ENCODE measurements at regions not wholly inside any gene's neighbourhood (a gene's known extent, or its start where the extent isn't known, plus 50 kb on each side); places are given as distances from the start of the nearest gene placed in this dataset.

- DNase-seq (ENCODE audit: low read depth in 1 of 2, low spot score in 1 of 2), result no peak
- peaks cover 3% of the 10 kb centered on the region; the same call in 1 of the 3 replicates for H3K4me1 ChIP-seq
- no peak for FAIRE-seq
- H3K4me2 ChIP-seq, result no peak overlapping the region
- H3K9me3 ChIP-seq, result no peaks in the 10 kb centered on the region
- H3K4me3 ChIP-seq, result no peak overlapping the region
- no peak overlapping the region for H3K27ac ChIP-seq
- ATAC-seq, result no peak
- POLR2A ChIA-PET, result no interaction called here
- TF ChIP-seq POLR2AphosphoS2 (conservative IDR thresholded peaks at IDR 0.05; ENCODE audit: low read length) (no peak), KDM5A (IDR thresholded peaks at IDR 0.05) (no peak), USF2 (IDR thresholded peaks at IDR 0.05) (no peak), JUN (IDR thresholded peaks at IDR 0.05) (no peak), BHLHE40 (IDR thresholded peaks at IDR 0.05; ENCODE audit: low read depth, low read length) (no peak), POLR2A (IDR thresholded peaks at IDR 0.05; ENCODE audit: low read length) (no peak), MAFK (IDR thresholded peaks at IDR 0.05; ENCODE audit: partially characterized antibody) (no peak), EHMT2 (IDR thresholded peaks at IDR 0.05; ENCODE audit: low read depth) (no peak), ZNF302 (CRISPR knock-in tag; IDR thresholded peaks at IDR 0.05) (no peak), CBX8 (IDR thresholded peaks at IDR 0.05) (no peak), HDAC2 (IDR thresholded peaks at IDR 0.05) (no peak), E2F6 (IDR thresholded peaks at IDR 0.05; ENCODE audit: borderline replicate concordance, low read depth) (no peak), RNF2 (IDR thresholded peaks at IDR 0.05; ENCODE audit: borderline replicate concordance, low read depth) (no peak), SREBF2 (IDR thresholded peaks at IDR 0.05) (no peak), MYC (IDR thresholded peaks at IDR 0.05; ENCODE audit: borderline replicate concordance, low read length) (no peak)
- 84% methylated on average over 15 of the region's 15 CpGs for WGBS (ENCODE audit: missing lambda C conversion rate)
- CTCF ChIA-PET, result interaction anchor here (0.5 to 31.4 kb wide), 8 partner anchors 12 to 970 kb away, joined by 3 to 602 read pairs (median 26); no protein-coding TSS in a partner anchor
These were observed 69.7 kb upstream of the DLK1 start for GRCh38 chr14:100656996-100657395.

- POLR2A ChIA-PET, result no interaction called here
- ATAC-seq, result no peak
These were observed 68.9 kb upstream of the DLK1 start for GRCh38 chr14:100657780-100658179.

More at GRCh38 chr14:100657780-100658179, 68.9 kb upstream of the DLK1 start:
- no peak overlapping the region for H3K27ac ChIP-seq
- no peak for DNase-seq (ENCODE audit: low read depth in 1 of 2, low spot score in 1 of 2)
- CTCF ChIA-PET, result interaction anchor here (0.6 to 31.4 kb wide), 8 partner anchors 13 to 971 kb away, joined by 3 to 602 read pairs (median 26); no protein-coding TSS in a partner anchor
- H3K4me1 ChIP-seq, result peaks cover 3% of the 10 kb centered on the region; the same call in 1 of the 3 replicates
- H3K9me3 ChIP-seq, result no peaks in the 10 kb centered on the region
- FAIRE-seq, result no peak
- 35% methylated on average over 4 of the region's 4 CpGs for WGBS (ENCODE audit: missing lambda C conversion rate)
- H3K4me3 ChIP-seq, result no peak overlapping the region
- TF ChIP-seq CHD2 (IDR thresholded peaks at IDR 0.05; ENCODE audit: low read length, partially characterized antibody) (no peak), ZC3H11A (IDR thresholded peaks at IDR 0.05) (no peak), PBX3 (IDR thresholded peaks at IDR 0.05) (no peak), RFX5 (IDR thresholded peaks at IDR 0.05) (no peak), ZNF302 (CRISPR knock-in tag; IDR thresholded peaks at IDR 0.05) (no peak), NFE2L2 (conservative IDR thresholded peaks at IDR 0.05; ENCODE audit: low read length) (no peak), HMGXB4 (CRISPR knock-in tag; IDR thresholded peaks at IDR 0.05; ENCODE audit: borderline replicate concordance) (no peak), MAX (IDR thresholded peaks at IDR 0.05) (no peak), SMC3 (IDR thresholded peaks at IDR 0.05) (no peak), FOSL2 (IDR thresholded peaks at IDR 0.05) (no peak), FOSL2 (CRISPR knock-in tag; IDR thresholded peaks at IDR 0.05) (no peak), TP53 (CRISPR knock-in tag; IDR thresholded peaks at IDR 0.05) (no peak), HOXB5 (CRISPR knock-in tag; IDR thresholded peaks at IDR 0.05) (no peak), BHLHE40 (IDR thresholded peaks at IDR 0.05; ENCODE audit: low read depth, low read length) (no peak), E2F6 (IDR thresholded peaks at IDR 0.05; ENCODE audit: borderline replicate concordance, low read depth) (no peak)
- H3K4me2 ChIP-seq, result no peak overlapping the region

Data from A549 (cell line).